OCI-LY3 (cell line): ENCODE measurements at regions not wholly inside any gene's neighbourhood (a gene's known extent, or its start where the extent isn't known, plus 50 kb on each side); places are given as distances from the start of the nearest gene placed in this dataset.

Experiments
- EZH2phosphoT487 ChIP-seq: fragments of 200-600 bp; shearing (Covaris generic); IDR thresholded peaks from 2 replicates; pipeline ENCODE4 v1.6.1; 2018; ENCODE audit warnings: antibody characterized with exemption, mixed run types, low read depth
- TF ChIP-seq, protein P1 (sequence below): fragments of 200-600, 300-600 bp; sonication (generic); IDR thresholded peaks from 2 replicates; pipeline ENCODE4 v1.5.1; 2014; ENCODE audit warnings: antibody characterized with exemption, low read length, low read depth

DNA sequence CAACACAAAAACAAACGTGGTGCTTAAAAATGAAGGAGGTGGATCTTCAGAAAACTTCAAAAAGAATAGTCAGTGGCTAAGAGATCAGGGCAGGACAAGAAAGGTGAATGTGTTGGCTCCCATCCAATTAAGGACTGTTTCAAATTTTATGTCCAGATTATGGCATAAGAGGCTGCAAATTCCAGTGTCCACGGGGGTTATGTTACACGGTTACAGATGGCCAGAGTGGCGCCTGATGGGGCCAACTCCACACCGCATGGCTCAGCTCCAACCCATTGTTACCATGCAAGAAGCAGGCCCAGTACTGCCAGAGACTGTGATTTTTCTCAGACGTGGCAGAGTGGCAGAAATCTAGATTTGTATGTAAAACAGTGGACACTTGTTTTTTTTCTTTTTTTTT, 168.4 kb upstream of the TENM3 start:
- TF ChIP-seq, protein P1, sequence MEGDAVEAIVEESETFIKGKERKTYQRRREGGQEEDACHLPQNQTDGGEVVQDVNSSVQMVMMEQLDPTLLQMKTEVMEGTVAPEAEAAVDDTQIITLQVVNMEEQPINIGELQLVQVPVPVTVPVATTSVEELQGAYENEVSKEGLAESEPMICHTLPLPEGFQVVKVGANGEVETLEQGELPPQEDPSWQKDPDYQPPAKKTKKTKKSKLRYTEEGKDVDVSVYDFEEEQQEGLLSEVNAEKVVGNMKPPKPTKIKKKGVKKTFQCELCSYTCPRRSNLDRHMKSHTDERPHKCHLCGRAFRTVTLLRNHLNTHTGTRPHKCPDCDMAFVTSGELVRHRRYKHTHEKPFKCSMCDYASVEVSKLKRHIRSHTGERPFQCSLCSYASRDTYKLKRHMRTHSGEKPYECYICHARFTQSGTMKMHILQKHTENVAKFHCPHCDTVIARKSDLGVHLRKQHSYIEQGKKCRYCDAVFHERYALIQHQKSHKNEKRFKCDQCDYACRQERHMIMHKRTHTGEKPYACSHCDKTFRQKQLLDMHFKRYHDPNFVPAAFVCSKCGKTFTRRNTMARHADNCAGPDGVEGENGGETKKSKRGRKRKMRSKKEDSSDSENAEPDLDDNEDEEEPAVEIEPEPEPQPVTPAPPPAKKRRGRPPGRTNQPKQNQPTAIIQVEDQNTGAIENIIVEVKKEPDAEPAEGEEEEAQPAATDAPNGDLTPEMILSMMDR, result no peak
- no peak for TF ChIP-seq EZH2phosphoT487
